HCT116 (cell line): ENCODE measurements at regions not wholly inside any gene's neighbourhood (a gene's known extent, or its start where the extent isn't known, plus 50 kb on each side); places are given as distances from the start of the nearest gene placed in this dataset.

ENCODE experiments used
- ATAC-seq: fragments of 200-7000 bp; cut with Tn5 transposase; 2 replicates; pipeline ENCODE4 v1.9.1; 2020; ENCODE audit warnings: mild to moderate bottlenecking, moderate library complexity
- BruUV-seq: library from RNA; stranded (reverse); fragments of 400-500 nt; replicated peaks from 2 replicates; lab custom pipeline; 2021; lab: Mats Ljungman, UMichigan
- CTCF ChIA-PET: fragments of 300-600 bp; sonication (Branson Sonifier 250); formaldehyde crosslinking; loops from one replicate; lab custom pipeline; 2021; ENCODE audit warnings: antibody characterized with exemption; lab: Charles Lee
- POLR2A ChIA-PET: fragments of 300-600, 350-600 bp; sonication (Branson Sonifier 250); formaldehyde crosslinking; loops from one replicate; lab custom pipeline; 2021; ENCODE audit warnings: antibody characterized with exemption; lab: Charles Lee
- RAD21 ChIA-PET, 2 experiments: fragments of 300-600 bp; sonication (Branson Sonifier 250); formaldehyde crosslinking; loops; one replicate each; lab custom pipeline; 2023; ENCODE audit warnings: low total read pairs in 2 of 2; ENCODE audit not compliant: uncharacterized antibody in 2 of 2, unreplicated experiment in 2 of 2, low non-redundant PET in 1 of 2; lab: Charles Lee
- DNase-seq: peaks from one replicate; pipeline ENCODE4 v3.0.0-alpha.2; 2010; ENCODE audit warnings: low read depth, low spot score
- H2AFZ ChIP-seq: fragments of 200-600 bp; shearing (Covaris generic), sonication (generic); 2 replicates; pipeline ENCODE4 v1.6.1; 2017; ENCODE audit warnings: low read depth, mixed run types, mixed read lengths, antibody characterized with exemption, low read length; ENCODE audit not compliant: poor library complexity, severe bottlenecking
- H3K27ac ChIP-seq: 2 replicates; pipeline ENCODE4 v1.5.1; 2012; ENCODE audit warnings: low read depth, low read length
- H3K27me3 ChIP-seq: fragments of 200-600 bp; sonication (generic); 2 replicates; pipeline ENCODE4 v1.6.1; 2016; ENCODE audit warnings: mixed run types, low read length, mixed read lengths; ENCODE audit not compliant: insufficient read depth
- H3K36me3 ChIP-seq, 2 experiments: fragments of 200-500 bp in 1 of 2; fragments of 200-600 bp in 1 of 2; sonication (Bioruptor generic) in 1 of 2; sonication (generic) in 1 of 2; 2 replicates each; pipeline versions ENCODE4 v1.5.1 to v1.6.1; 2014 to 2016; ENCODE audit warnings: low read length in 2 of 2, inconsistent platforms in 1 of 2, mixed read lengths in 1 of 2, mixed run types in 1 of 2; ENCODE audit not compliant: insufficient read depth in 2 of 2, control insufficient read depth in 1 of 2
- H3K4me1 ChIP-seq, 2 experiments: fragments of 200-600 bp in 1 of 2; sonication (generic) in 1 of 2; 2 replicates each; pipeline versions ENCODE4 v1.5.1 to v1.6.1; 2012 to 2017; ENCODE audit warnings: low read length in 2 of 2, inconsistent platforms in 1 of 2, mild to moderate bottlenecking in 1 of 2, mixed read lengths in 1 of 2, mixed run types in 1 of 2, moderate library complexity in 1 of 2; ENCODE audit not compliant: insufficient read depth in 2 of 2, control insufficient read depth in 1 of 2
- H3K4me2 ChIP-seq: fragments of 200-600 bp; sonication (generic); 2 replicates; pipeline ENCODE4 v1.6.1; 2017; ENCODE audit warnings: mixed run types, low read length, mixed read lengths
- H3K4me3 ChIP-seq, 2 experiments: fragments of 200-600 bp in 1 of 2; sonication (generic) in 1 of 2; replicated peaks in 1 of 2; 2 replicates each; pipeline ENCODE4 v1.5.1; 2011 to 2016; ENCODE audit warnings: low read length in 2 of 2, control low read depth in 1 of 2, low read depth in 1 of 2, mild to moderate bottlenecking in 1 of 2, mixed read lengths in 1 of 2, mixed run types in 1 of 2
- H3K79me2 ChIP-seq: fragments of 200-600 bp; sonication (generic); 2 replicates; pipeline ENCODE4 v1.6.1; 2017; ENCODE audit warnings: mild to moderate bottlenecking, mixed run types, low read length, moderate library complexity, mixed read lengths; ENCODE audit not compliant: insufficient read depth
- H3K9ac ChIP-seq: fragments of 200-600 bp; sonication (generic); 2 replicates; pipeline ENCODE4 v1.6.1; 2016; ENCODE audit warnings: low read length, mixed read lengths
- H3K9me2 ChIP-seq: fragments of 200-600 bp; sonication (generic), shearing (Covaris generic); 2 replicates; pipeline ENCODE4 v1.6.1; 2017; ENCODE audit warnings: mixed run types, mild to moderate bottlenecking, moderate library complexity; ENCODE audit not compliant: insufficient read depth
- H3K9me3 ChIP-seq, 2 experiments: fragments of 200-500 bp in 1 of 2; fragments of 200-600 bp in 1 of 2; sonication (Bioruptor generic) in 1 of 2; sonication (generic) in 1 of 2; 2 replicates each; pipeline ENCODE4 v1.6.1; 2014 to 2017; ENCODE audit warnings: low read length in 2 of 2, mixed read lengths in 2 of 2, inconsistent platforms in 1 of 2, low read depth in 1 of 2, mild to moderate bottlenecking in 1 of 2, mixed run types in 1 of 2, moderate library complexity in 1 of 2; ENCODE audit not compliant: control insufficient read depth in 1 of 2, insufficient read depth in 1 of 2
- H4K20me1 ChIP-seq: fragments of 200-600 bp; sonication (generic), shearing (Covaris generic); 2 replicates; pipeline ENCODE4 v1.6.1; 2017; ENCODE audit warnings: mixed run types, mild to moderate bottlenecking, moderate library complexity; ENCODE audit not compliant: insufficient read depth
- EGR1 ChIP-seq: IDR thresholded peaks from 2 replicates; pipeline ENCODE4 v1.6.1; 2012; ENCODE audit warnings: low read depth
- EZH2 ChIP-seq: fragments of 200-600 bp; sonication (generic); IDR thresholded peaks from 2 replicates; pipeline ENCODE4 v1.6.1; 2017; ENCODE audit warnings: antibody characterized with exemption, mixed run types
- EZH2phosphoT487 ChIP-seq: fragments of 200-600 bp; IDR thresholded peaks from 2 replicates; pipeline ENCODE4 v1.6.1; 2018; ENCODE audit warnings: antibody characterized with exemption, borderline replicate concordance
- JUND ChIP-seq: IDR thresholded peaks from 2 replicates; pipeline ENCODE4 v1.6.1; 2012
- POLR2A ChIP-seq: IDR thresholded peaks from 2 replicates; pipeline ENCODE4 v1.7.0; 2011; ENCODE audit warnings: borderline replicate concordance; ENCODE audit not compliant: insufficient read depth, insufficient read length; ENCODE audit errors: extremely low read depth
- POLR2AphosphoS5 ChIP-seq: IDR thresholded peaks from 2 replicates; pipeline ENCODE4 v1.6.1; 2011; ENCODE audit warnings: mild to moderate bottlenecking, low read depth, low read length, moderate library complexity
- SP1 ChIP-seq: IDR thresholded peaks from 2 replicates; pipeline ENCODE4 v1.6.1; 2012; ENCODE audit warnings: low read depth
- SRF ChIP-seq: IDR thresholded peaks from 2 replicates; pipeline ENCODE4 v1.6.1; 2012; ENCODE audit warnings: low read depth
- ZFX ChIP-seq: fragments of 450-650 bp; IDR thresholded peaks from 2 replicates; pipeline ENCODE4 v1.6.1; 2017
- ZNF274 ChIP-seq: fragments of 200-500 bp; sonication (Bioruptor generic); IDR thresholded peaks from 2 replicates; pipeline ENCODE4 v1.6.1; 2014; ENCODE audit warnings: mild to moderate bottlenecking, low read depth, low read length, inconsistent platforms
- intact Hi-C: fragments of 100-400 bp; cut with micrococcal nuclease; formaldehyde crosslinking; loops from 2 replicates; pipeline ENCODE4 v1.10.0; 2022
- TF ChIP-seq, protein P1 (sequence below): IDR thresholded peaks from 2 replicates; pipeline ENCODE4 v1.6.1; 2012
- TF ChIP-seq, protein P2 (sequence below): IDR thresholded peaks from 2 replicates; pipeline ENCODE4 v1.6.1; 2011; ENCODE audit warnings: mild to moderate bottlenecking, low read length, moderate library complexity; ENCODE audit not compliant: insufficient replicate concordance; ENCODE audit errors: extremely low read depth
- TF ChIP-seq, protein P3 (sequence below), 3 experiments: fragments of 200-600 bp in 1 of 3; sonication (generic) in 1 of 3; IDR thresholded peaks in 2 of 3; conservative IDR thresholded peaks in 1 of 3; 2 replicates each; pipeline ENCODE4 v1.5.1; 2012 to 2017; ENCODE audit warnings: low read depth in 2 of 3, low read length in 2 of 3, antibody characterized with exemption in 1 of 3, borderline replicate concordance in 1 of 3, control low read depth in 1 of 3, mild to moderate bottlenecking in 1 of 3, mixed read lengths in 1 of 3, mixed run types in 1 of 3, moderate library complexity in 1 of 3; ENCODE audit not compliant: insufficient read depth in 1 of 3
- TF ChIP-seq, protein P4 (sequence below): IDR thresholded peaks from 2 replicates; pipeline ENCODE4 v1.6.1; 2012

DNA sequence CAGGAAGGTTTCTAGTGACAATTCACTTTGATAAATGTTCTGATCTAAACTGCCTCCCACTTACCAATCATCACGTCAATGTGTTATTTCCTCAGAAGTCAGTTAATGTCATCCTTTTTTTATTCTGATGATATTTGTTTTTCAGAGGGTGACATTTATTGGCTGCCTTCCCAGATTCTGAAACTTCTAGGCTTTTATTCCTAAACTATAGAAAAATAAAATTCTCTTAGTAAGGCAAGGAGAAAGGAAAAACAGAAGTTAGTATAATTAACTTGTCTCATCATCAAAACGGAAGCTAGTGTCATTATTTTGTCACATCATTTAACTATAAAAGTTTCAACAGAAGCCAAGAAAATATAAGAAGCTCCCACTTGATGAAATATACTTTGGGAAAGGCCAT is 100.0 kb upstream of the C3orf80 start:
- no peak overlapping the region for H3K27ac ChIP-seq
- no peaks in the 10 kb centered on the region for H3K79me2 ChIP-seq
- POLR2A ChIA-PET: no interaction called here
- no peak for TF ChIP-seq EZH2
- no peak for TF ChIP-seq JUND
- TF ChIP-seq EZH2phosphoT487: no peak
- TF ChIP-seq, protein P1, sequence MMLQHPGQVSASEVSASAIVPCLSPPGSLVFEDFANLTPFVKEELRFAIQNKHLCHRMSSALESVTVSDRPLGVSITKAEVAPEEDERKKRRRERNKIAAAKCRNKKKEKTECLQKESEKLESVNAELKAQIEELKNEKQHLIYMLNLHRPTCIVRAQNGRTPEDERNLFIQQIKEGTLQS: no peak
- no peak for TF ChIP-seq SP1
- TF ChIP-seq, protein P2, sequence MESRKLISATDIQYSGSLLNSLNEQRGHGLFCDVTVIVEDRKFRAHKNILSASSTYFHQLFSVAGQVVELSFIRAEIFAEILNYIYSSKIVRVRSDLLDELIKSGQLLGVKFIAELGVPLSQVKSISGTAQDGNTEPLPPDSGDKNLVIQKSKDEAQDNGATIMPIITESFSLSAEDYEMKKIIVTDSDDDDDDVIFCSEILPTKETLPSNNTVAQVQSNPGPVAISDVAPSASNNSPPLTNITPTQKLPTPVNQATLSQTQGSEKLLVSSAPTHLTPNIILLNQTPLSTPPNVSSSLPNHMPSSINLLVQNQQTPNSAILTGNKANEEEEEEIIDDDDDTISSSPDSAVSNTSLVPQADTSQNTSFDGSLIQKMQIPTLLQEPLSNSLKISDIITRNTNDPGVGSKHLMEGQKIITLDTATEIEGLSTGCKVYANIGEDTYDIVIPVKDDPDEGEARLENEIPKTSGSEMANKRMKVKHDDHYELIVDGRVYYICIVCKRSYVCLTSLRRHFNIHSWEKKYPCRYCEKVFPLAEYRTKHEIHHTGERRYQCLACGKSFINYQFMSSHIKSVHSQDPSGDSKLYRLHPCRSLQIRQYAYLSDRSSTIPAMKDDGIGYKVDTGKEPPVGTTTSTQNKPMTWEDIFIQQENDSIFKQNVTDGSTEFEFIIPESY: no peak
- no peak for TF ChIP-seq ZNF274
- TF ChIP-seq, protein P3, sequence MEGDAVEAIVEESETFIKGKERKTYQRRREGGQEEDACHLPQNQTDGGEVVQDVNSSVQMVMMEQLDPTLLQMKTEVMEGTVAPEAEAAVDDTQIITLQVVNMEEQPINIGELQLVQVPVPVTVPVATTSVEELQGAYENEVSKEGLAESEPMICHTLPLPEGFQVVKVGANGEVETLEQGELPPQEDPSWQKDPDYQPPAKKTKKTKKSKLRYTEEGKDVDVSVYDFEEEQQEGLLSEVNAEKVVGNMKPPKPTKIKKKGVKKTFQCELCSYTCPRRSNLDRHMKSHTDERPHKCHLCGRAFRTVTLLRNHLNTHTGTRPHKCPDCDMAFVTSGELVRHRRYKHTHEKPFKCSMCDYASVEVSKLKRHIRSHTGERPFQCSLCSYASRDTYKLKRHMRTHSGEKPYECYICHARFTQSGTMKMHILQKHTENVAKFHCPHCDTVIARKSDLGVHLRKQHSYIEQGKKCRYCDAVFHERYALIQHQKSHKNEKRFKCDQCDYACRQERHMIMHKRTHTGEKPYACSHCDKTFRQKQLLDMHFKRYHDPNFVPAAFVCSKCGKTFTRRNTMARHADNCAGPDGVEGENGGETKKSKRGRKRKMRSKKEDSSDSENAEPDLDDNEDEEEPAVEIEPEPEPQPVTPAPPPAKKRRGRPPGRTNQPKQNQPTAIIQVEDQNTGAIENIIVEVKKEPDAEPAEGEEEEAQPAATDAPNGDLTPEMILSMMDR (IDR thresholded peaks at IDR 0.05 in 2 of 3, conservative IDR thresholded peaks at IDR 0.05 in 1 of 3; ENCODE audit: borderline replicate concordance in 1 of 3, insufficient read depth in 1 of 3, low read depth in 2 of 3, low read length in 2 of 3): no peak
- TF ChIP-seq SRF: no peak
- no peak for TF ChIP-seq POLR2A
- no peak for TF ChIP-seq ZFX
- TF ChIP-seq, protein P4, sequence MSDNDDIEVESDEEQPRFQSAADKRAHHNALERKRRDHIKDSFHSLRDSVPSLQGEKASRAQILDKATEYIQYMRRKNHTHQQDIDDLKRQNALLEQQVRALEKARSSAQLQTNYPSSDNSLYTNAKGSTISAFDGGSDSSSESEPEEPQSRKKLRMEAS: no peak
- TF ChIP-seq POLR2AphosphoS5: no peak
- TF ChIP-seq EGR1: no peak
- H3K27me3 ChIP-seq: no peaks in the 10 kb centered on the region
- H3K9me2 ChIP-seq: 0 out of 2 replicates have a peak, but pooled peaks cover 2% of the 10 kb centered on the region
- H2AFZ ChIP-seq: no peak overlapping the region
- no peak overlapping the region for H3K9ac ChIP-seq
- H3K4me1 ChIP-seq: peaks cover 0 to 13% of the 10 kb centered on the region in 2 experiments; a peak in 1 of 4 replicates
- no peak overlapping the region for H3K4me2 ChIP-seq
- ATAC-seq (no peak), DNase-seq (no peak)
- no peaks in the 10 kb centered on the region for H3K36me3 ChIP-seq
- intact Hi-C loops: no loop called here
- CTCF ChIA-PET: interaction anchor here (1.1 kb wide), 1 partner anchor 9 kb away, joined by 3 read pairs; no protein-coding TSS in a partner anchor
- no TSS peak for BruUV-seq
- RAD21 ChIA-PET: no interaction called here
- H3K4me3 ChIP-seq: no peak overlapping the region
- H3K9me3 ChIP-seq: no peaks in the 10 kb centered on the region
- no peaks in the 10 kb centered on the region for H4K20me1 ChIP-seq
